Central memory CD8-positive, alpha-beta T cell (primary cell): ENCODE measurements at regions not wholly inside any gene's neighbourhood (a gene's known extent, or its start where the extent isn't known, plus 50 kb on each side); places are given as distances from the start of the nearest gene placed in this dataset.

ENCODE experiments used
- ATAC-seq: fragments of 150-1000 bp; cut with Tn5 transposase; replicated peaks from 2 replicates; pipeline ENCODE4 v1.10.0; 2022; ENCODE audit warnings: mild to moderate bottlenecking, moderate FRiP score, moderate number of reproducible peaks; ENCODE audit not compliant: poor library complexity, severe bottlenecking; ENCODE audit errors: extremely low read depth
- DNase-seq, 2 donors: peaks; one replicate each; pipeline ENCODE4 v3.0.0; 2021; ENCODE audit warnings: low spot score in 2 of 2
- H3K27ac Mint-ChIP-seq: one replicate; pipeline ENCODE4 v1.8.0; 2022; ENCODE audit warnings: low read depth, mild to moderate bottlenecking, moderate library complexity, mixed read lengths
- H3K27me3 Mint-ChIP-seq: one replicate; pipeline ENCODE4 v1.8.0; 2022; ENCODE audit warnings: mixed read lengths
- H3K36me3 Mint-ChIP-seq: one replicate; pipeline ENCODE4 v1.8.0; 2022; ENCODE audit warnings: mild to moderate bottlenecking, moderate library complexity, mixed read lengths; ENCODE audit not compliant: insufficient read depth
- H3K4me1 Mint-ChIP-seq: one replicate; pipeline ENCODE4 v1.8.0; 2022; ENCODE audit warnings: mixed read lengths
- H3K4me3 Mint-ChIP-seq: one replicate; pipeline ENCODE4 v1.8.0; 2022; ENCODE audit warnings: mild to moderate bottlenecking, moderate library complexity, mixed read lengths
- H3K9me3 Mint-ChIP-seq: one replicate; pipeline ENCODE4 v1.8.0; 2022; ENCODE audit warnings: mixed read lengths

DNA sequence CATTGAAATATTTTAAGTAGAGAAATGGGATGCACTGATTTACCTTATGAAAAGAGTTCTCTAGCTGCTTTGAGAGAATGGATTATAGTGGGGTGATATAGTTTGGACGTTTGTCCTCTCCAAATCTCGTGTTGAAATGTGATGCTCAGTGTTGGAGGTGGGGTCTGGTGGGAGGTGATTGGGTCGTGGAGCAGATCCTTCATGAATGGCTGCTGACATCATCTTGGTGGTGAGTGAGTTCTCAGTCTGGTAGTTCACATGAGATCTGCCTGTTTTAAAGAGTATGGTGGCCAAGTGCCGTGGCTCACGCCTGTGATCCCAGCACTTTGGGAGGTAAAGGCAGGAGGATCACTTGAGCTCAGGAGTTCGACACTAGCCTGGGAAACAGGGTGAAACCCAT is 58.7 kb upstream of the SH3RF3 start:
- Mint-ChIP-seq H3K4me3 (no peak overlapping the region), H3K4me1 (no peaks in the 10 kb centered on the region), H3K9me3 (no peaks in the 10 kb centered on the region), H3K27me3 (peaks cover 40% of the 10 kb centered on the region), H3K27ac (no peak overlapping the region), H3K36me3 (peaks cover 2% of the 10 kb centered on the region)
- no peak for DNase-seq
- ATAC-seq, result no peak

DNA sequence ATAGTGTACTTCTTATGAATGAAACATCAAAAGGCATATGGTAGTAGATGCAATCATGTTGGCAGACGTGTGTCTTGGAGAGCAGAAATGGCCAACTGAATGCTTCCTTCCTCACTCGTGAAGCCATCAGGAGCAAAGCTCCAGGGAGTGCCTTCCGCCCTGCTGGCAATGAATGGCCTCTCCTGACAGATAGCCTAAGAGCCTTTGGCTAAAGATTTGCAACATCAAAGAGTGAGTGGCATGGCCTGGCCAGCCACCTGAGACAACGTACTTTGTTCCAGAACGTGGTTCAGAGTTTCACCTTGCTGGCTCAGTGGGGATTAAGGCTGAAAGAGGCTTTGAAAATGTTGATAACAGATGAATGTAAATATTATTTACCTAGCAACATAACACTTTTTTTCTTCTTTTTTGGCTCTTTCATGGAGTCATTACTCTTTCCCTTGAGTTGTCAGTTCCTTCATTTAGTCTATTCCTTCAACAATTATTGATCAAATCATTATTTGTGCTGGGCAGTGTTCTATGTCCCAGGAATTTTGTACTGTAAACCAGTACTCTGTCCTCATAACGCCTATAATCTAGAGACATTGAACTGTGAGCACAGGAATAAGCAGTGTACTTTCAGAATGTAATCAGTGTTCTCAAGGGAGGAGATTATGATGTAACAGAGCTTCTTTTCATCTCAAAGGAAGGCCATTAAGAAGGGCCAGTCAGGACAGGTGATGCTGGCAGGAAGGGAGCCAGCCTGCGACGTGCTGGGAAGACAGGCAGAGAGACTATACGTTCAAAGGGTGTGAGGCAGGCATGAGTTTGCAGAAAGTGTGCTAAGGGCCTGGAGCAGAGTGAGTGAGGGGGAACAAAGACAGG is 59.4 kb upstream of the SH3RF3 start:
- Mint-ChIP-seq H3K27ac (no peak overlapping the region), H3K9me3 (no peaks in the 10 kb centered on the region), H3K36me3 (peaks cover 2% of the 10 kb centered on the region), H3K4me3 (no peak overlapping the region), H3K27me3 (peaks cover 40% of the 10 kb centered on the region), H3K4me1 (no peaks in the 10 kb centered on the region)
- DNase-seq, result no peak
- no peak for ATAC-seq

- Mint-ChIP-seq H3K36me3 (no peaks in the 10 kb centered on the region), H3K27ac (no peak overlapping the region), H3K27me3 (peaks cover 35% of the 10 kb centered on the region), H3K4me1 (no peaks in the 10 kb centered on the region), H3K4me3 (no peak overlapping the region), H3K9me3 (no peaks in the 10 kb centered on the region)
- DNase-seq (no peak), ATAC-seq (no peak)
Measured at GRCh38 chr2:109068811-109069210, 60.2 kb upstream of the SH3RF3 start.

- no peak for DNase-seq
- Mint-ChIP-seq H3K36me3 (no peaks in the 10 kb centered on the region), H3K9me3 (no peaks in the 10 kb centered on the region), H3K4me3 (no peak overlapping the region), H3K27ac (no peak overlapping the region), H3K27me3 (peaks cover 32% of the 10 kb centered on the region), H3K4me1 (no peaks in the 10 kb centered on the region)
- ATAC-seq, result no peak
Measured at GRCh38 chr2:109067631-109068125, 61.3 kb upstream of the SH3RF3 start.

DNA sequence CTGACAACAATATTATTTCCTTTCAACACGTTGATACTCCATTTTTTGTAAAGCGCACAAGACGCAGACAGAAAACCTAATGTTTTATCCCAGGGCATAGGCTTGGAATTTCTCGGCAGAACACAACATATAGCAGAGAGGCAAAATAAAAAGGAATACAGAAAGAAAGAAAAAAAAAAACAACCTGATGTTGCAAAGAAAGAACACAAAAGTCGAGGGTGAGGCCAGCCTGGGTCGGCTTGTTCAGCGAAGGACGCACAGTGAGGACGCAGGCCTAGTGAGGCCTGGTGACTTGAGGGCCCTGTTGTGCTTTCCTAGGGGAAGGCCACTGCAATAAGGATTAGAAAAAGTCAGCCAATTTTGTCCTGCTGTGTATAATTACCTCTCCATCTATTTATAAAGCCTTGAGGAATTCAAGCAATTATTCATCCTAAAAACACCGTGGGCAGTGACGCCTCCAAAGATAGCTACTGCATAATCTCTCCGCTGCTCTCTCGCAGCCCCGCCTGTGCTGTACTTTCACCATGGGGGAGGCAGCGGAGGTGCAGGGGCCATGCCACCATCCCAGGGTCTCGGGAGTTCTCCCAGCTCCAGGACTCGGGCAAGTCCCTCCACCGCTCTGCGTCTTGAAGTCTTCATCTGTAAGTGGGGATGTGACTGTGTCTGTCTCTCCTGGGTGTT is 61.9 kb upstream of the SH3RF3 start:
- no peaks in the 10 kb centered on the region for H3K4me1 Mint-ChIP-seq
- peaks cover 31% of the 10 kb centered on the region for H3K27me3 Mint-ChIP-seq
- no peak for ATAC-seq
- H3K36me3 Mint-ChIP-seq, result no peaks in the 10 kb centered on the region
- H3K4me3 Mint-ChIP-seq, result no peak overlapping the region
- H3K27ac Mint-ChIP-seq, result no peak overlapping the region
- DNase-seq, result no peak
- no peaks in the 10 kb centered on the region for H3K9me3 Mint-ChIP-seq

- H3K36me3 Mint-ChIP-seq, result no peaks in the 10 kb centered on the region
- peaks cover 31% of the 10 kb centered on the region for H3K27me3 Mint-ChIP-seq
- H3K4me1 Mint-ChIP-seq, result no peaks in the 10 kb centered on the region
- no peak overlapping the region for H3K27ac Mint-ChIP-seq
- ATAC-seq (no peak), DNase-seq (no peak)
- no peak overlapping the region for H3K4me3 Mint-ChIP-seq
- no peaks in the 10 kb centered on the region for H3K9me3 Mint-ChIP-seq
Measured at GRCh38 chr2:109066501-109066900, 62.5 kb upstream of the SH3RF3 start.

DNA sequence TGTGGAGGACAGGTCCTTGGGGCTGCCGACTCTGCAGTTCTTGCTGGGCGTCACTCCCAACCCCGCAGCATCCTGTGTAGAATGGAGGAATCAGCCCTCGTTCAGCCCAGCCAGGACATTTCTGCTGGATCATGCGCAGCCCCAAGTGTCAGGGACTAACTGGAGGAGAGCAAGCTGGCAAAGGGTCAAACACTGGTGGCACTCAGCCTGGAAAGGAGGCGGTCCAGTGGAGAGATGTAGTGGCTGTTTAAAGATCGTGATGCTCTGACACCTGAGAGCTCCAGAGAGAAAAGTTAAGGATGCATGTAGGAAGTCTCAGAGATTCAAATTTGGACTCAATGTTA is 63.6 kb upstream of the SH3RF3 start:
- H3K27ac Mint-ChIP-seq, result no peak overlapping the region
- H3K27me3 Mint-ChIP-seq, result peaks cover 31% of the 10 kb centered on the region
- H3K4me3 Mint-ChIP-seq, result no peak overlapping the region
- DNase-seq (no peak), ATAC-seq (no peak)
- H3K36me3 Mint-ChIP-seq, result no peaks in the 10 kb centered on the region
- no peaks in the 10 kb centered on the region for H3K4me1 Mint-ChIP-seq
- no peaks in the 10 kb centered on the region for H3K9me3 Mint-ChIP-seq

- Mint-ChIP-seq H3K4me1 (no peaks in the 10 kb centered on the region), H3K36me3 (no peaks in the 10 kb centered on the region), H3K27me3 (peaks cover 31% of the 10 kb centered on the region), H3K4me3 (no peak overlapping the region), H3K9me3 (no peaks in the 10 kb centered on the region), H3K27ac (no peak overlapping the region)
- ATAC-seq, result no peak
- no peak for DNase-seq
Measured at GRCh38 chr2:109064660-109065390, 64.2 kb upstream of the SH3RF3 start.

DNA sequence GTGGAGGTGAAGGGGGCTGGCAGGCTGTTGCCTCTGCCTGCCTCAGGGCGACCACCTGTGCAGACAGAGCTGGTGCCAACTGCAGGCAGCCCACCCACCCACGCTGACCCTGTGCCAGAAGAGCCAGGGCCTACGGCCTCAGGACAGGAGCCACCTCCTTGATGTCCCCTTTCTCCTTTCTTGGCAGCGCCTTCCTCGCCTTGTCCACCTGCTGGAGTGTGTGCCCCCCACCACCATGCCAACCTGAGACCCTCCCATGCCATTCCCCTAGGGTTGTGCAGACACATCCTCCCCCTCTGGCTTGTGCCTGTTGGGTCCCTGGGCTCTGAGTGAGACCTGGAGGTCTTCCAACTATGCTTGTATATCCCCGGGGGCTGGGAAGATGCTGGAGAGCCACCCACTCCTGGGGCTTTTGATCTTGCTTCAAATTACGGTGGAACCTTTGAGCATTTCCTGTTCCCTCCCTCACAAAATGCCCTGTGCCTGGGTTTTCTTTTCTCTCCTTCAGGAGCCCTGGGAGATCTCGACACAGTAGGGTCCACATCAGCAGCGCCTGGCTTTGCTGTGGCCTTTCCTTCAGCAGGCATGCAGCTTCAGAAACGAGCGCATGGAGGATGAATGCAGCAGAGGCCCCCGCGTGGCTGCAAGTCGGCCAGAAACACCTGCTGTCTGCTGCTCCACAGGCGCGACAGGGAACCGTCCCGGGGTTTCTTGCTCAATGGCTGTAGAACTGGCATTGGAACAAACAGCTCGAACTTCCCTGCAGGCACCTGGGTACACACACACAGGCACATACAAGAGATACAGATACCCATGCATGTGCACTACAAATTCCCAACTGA is 65.9 kb upstream of the SH3RF3 start:
- no peak for DNase-seq
- Mint-ChIP-seq H3K4me3 (no peak overlapping the region), H3K36me3 (no peaks in the 10 kb centered on the region), H3K4me1 (no peaks in the 10 kb centered on the region), H3K27ac (no peak overlapping the region), H3K27me3 (peaks cover 28% of the 10 kb centered on the region), H3K9me3 (no peaks in the 10 kb centered on the region)
- ATAC-seq, result no peak

GRCh38 chr2:109062145-109062858 is 66.7 kb upstream of the SH3RF3 start:
- H3K27me3 Mint-ChIP-seq, result peaks cover 20% of the 10 kb centered on the region
- no peaks in the 10 kb centered on the region for H3K9me3 Mint-ChIP-seq
- no peaks in the 10 kb centered on the region for H3K4me1 Mint-ChIP-seq
- DNase-seq (no peak), ATAC-seq (no peak)
- H3K4me3 Mint-ChIP-seq, result no peak overlapping the region
- no peaks in the 10 kb centered on the region for H3K36me3 Mint-ChIP-seq
- no peak overlapping the region for H3K27ac Mint-ChIP-seq

GRCh38 chr2:109061736-109062135 is 67.3 kb upstream of the SH3RF3 start:
- DNase-seq, result no peak
- H3K36me3 Mint-ChIP-seq, result no peaks in the 10 kb centered on the region
- peaks cover 18% of the 10 kb centered on the region for H3K27me3 Mint-ChIP-seq
- H3K27ac Mint-ChIP-seq, result no peak overlapping the region
- no peak overlapping the region for H3K4me3 Mint-ChIP-seq
- ATAC-seq, result no peak
- no peaks in the 10 kb centered on the region for H3K9me3 Mint-ChIP-seq
- H3K4me1 Mint-ChIP-seq, result no peaks in the 10 kb centered on the region

DNA sequence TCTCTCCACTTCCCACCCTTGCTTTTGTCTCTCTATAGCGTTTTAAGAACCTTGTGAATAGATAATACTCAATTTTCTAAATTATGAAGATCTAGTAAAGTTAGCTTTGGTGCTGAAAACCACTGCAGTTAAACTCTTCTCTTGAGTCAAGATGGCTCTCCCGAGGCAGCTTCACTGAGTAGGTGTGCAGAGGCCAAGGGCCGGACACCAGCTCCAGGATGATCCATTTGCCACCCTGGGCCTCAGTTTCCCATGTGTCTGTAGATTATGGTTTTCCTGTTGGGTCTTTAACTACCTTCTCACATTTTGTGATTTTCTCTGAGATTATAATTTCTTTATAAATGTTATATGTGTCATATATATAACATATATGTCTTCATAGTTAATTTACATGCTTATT is 68.5 kb upstream of the SH3RF3 start:
- Mint-ChIP-seq H3K36me3 (peaks cover 1% of the 10 kb centered on the region), H3K4me1 (no peaks in the 10 kb centered on the region), H3K27ac (no peak overlapping the region), H3K4me3 (no peak overlapping the region), H3K9me3 (no peaks in the 10 kb centered on the region), H3K27me3 (peaks cover 19% of the 10 kb centered on the region)
- DNase-seq (no peak), ATAC-seq (no peak)
